ENCODE measurements at regions not wholly inside any gene's neighbourhood (a gene's known extent, or its start where the extent isn't known, plus 50 kb on each side); places are given as distances from the start of the nearest gene placed in this dataset.

- TF ChIP-seq CTCF (IDR thresholded peaks at IDR 0.05) (no peak), POLR2A (IDR thresholded peaks at IDR 0.05) (no peak)
Observed at GRCh38 chr2:134169788-134170187, 84.1 kb upstream of the MGAT5 start.
